ENCODE measurements at regions not wholly inside any gene's neighbourhood (a gene's known extent, or its start where the extent isn't known, plus 50 kb on each side); places are given as distances from the start of the nearest gene placed in this dataset.

- no peak for DNase-seq (ENCODE audit: low read depth, low spot score)
These were observed 110.5 kb upstream of the RFC3 start for GRCh38 chr13:33707449-33707848.

GRCh38 chr13:33710924-33711323, 107.0 kb upstream of the RFC3 start:
- no peak for DNase-seq (ENCODE audit: low read depth, low spot score)

- DNase-seq (ENCODE audit: low read depth, low spot score): no peak
These were observed 106.5 kb upstream of the RFC3 start for GRCh38 chr13:33711436-33711835.

- DNase-seq (ENCODE audit: low read depth, low spot score): no peak
These were observed 100.2 kb upstream of the RFC3 start for GRCh38 chr13:33717775-33718174.

GRCh38 chr13:33721724-33722123, 96.2 kb upstream of the RFC3 start:
- no peak for DNase-seq (ENCODE audit: low read depth, low spot score)

GRCh38 chr13:33722216-33722915, 95.6 kb upstream of the RFC3 start:
- no peak for DNase-seq (ENCODE audit: low read depth, low spot score)

GRCh38 chr13:33723365-33723764, 94.6 kb upstream of the RFC3 start:
- DNase-seq (ENCODE audit: low read depth, low spot score): no peak

GRCh38 chr13:33723772-33724435, 94.0 kb upstream of the RFC3 start:
- peak; percentile 7 for DNase-seq (ENCODE audit: low read depth, low spot score)

- no peak for DNase-seq (ENCODE audit: low read depth, low spot score)
These were observed 92.6 kb upstream of the RFC3 start for GRCh38 chr13:33725340-33725739.

- no peak for DNase-seq (ENCODE audit: low read depth, low spot score)
These were observed 90.5 kb upstream of the RFC3 start for GRCh38 chr13:33727297-33728083.

- DNase-seq (ENCODE audit: low read depth, low spot score): no peak
These were observed 89.5 kb upstream of the RFC3 start for GRCh38 chr13:33728271-33729037.

GRCh38 chr13:33730147-33730546, 87.8 kb upstream of the RFC3 start:
- DNase-seq (ENCODE audit: low read depth, low spot score): no peak

- DNase-seq (ENCODE audit: low read depth, low spot score): no peak
These were observed 87.3 kb upstream of the RFC3 start for GRCh38 chr13:33730619-33731018.

GRCh38 chr13:33735276-33735675, 82.7 kb upstream of the RFC3 start:
- DNase-seq (ENCODE audit: low read depth, low spot score): no peak

GRCh38 chr13:33739254-33739653, 78.7 kb upstream of the RFC3 start:
- DNase-seq (ENCODE audit: low read depth, low spot score): no peak

GRCh38 chr13:33740134-33740538, 77.8 kb upstream of the RFC3 start:
- no peak for DNase-seq (ENCODE audit: low read depth, low spot score)

GRCh38 chr13:33742321-33742720, 75.6 kb upstream of the RFC3 start:
- DNase-seq (ENCODE audit: low read depth, low spot score): no peak

- DNase-seq (ENCODE audit: low read depth, low spot score): no peak
These were observed 74.2 kb upstream of the RFC3 start for GRCh38 chr13:33743438-33744368.

GRCh38 chr13:33744589-33745369, 73.2 kb upstream of the RFC3 start:
- DNase-seq (ENCODE audit: low read depth, low spot score): no peak
